IMR-90 (cell line): ENCODE measurements at regions not wholly inside any gene's neighbourhood (a gene's known extent, or its start where the extent isn't known, plus 50 kb on each side); places are given as distances from the start of the nearest gene placed in this dataset.

ENCODE experiments used
- ATAC-seq: fragments of 200-7000 bp; cut with Tn5 transposase; 2 replicates; pipeline ENCODE4 v1.9.1; 2020; ENCODE audit warnings: low read depth, mild to moderate bottlenecking, moderate library complexity
- BruUV-seq: library from RNA; stranded (reverse); fragments of 400-500 nt; replicated peaks from 2 replicates; lab custom pipeline; 2021; lab: Mats Ljungman, UMichigan
- CTCF ChIA-PET: fragments of 300-600 bp; formaldehyde crosslinking; extraction: SDS; loops from one replicate; lab custom pipeline; 2021; ENCODE audit warnings: antibody characterized with exemption; lab: Yijun Ruan, JAX
- POLR2A ChIA-PET: fragments of 300-600 bp; sonication (Branson Sonifier 250); formaldehyde crosslinking; loops from one replicate; lab custom pipeline; 2022; ENCODE audit warnings: antibody characterized with exemption; ENCODE audit not compliant: unreplicated experiment; lab: Charles Lee
- DNase-seq: peaks from one replicate; pipeline ENCODE4 v3.0.0; 2013
- H2AFZ ChIP-seq: replicated peaks from 2 replicates; pipeline ENCODE3; 2013; ENCODE audit warnings: low read length, mild to moderate bottlenecking; ENCODE audit not compliant: poor library complexity
- H2AK5ac ChIP-seq: 2 replicates; pipeline ENCODE4 v1.6.1; 2013; ENCODE audit warnings: low read depth, low read length, inconsistent platforms
- H2AK9ac ChIP-seq: replicated peaks from 2 replicates; pipeline ENCODE3; 2013; ENCODE audit warnings: mild to moderate bottlenecking, low read depth, low read length, moderate library complexity; ENCODE audit not compliant: poor library complexity
- H2BK120ac ChIP-seq: 2 replicates; pipeline ENCODE4 v1.6.1; 2013; ENCODE audit warnings: low read depth, low read length, inconsistent platforms
- H2BK15ac ChIP-seq: 3 replicates; pipeline ENCODE4 v1.6.1; 2013; ENCODE audit warnings: low read depth, low read length, inconsistent platforms
- H2BK20ac ChIP-seq: 2 replicates; pipeline ENCODE4 v1.6.1; 2013; ENCODE audit warnings: low read depth, mild to moderate bottlenecking, inconsistent platforms, low read length, moderate library complexity
- H2BK5ac ChIP-seq: 2 replicates; pipeline ENCODE4 v1.6.1; 2013; ENCODE audit warnings: mild to moderate bottlenecking, low read depth, low read length, inconsistent platforms; ENCODE audit not compliant: poor library complexity, severe bottlenecking
- H3K14ac ChIP-seq: replicated peaks from 2 replicates; pipeline ENCODE4 v1.6.1; 2013; ENCODE audit warnings: low read depth, low read length, inconsistent platforms
- H3K18ac ChIP-seq: 2 replicates; pipeline ENCODE4 v1.6.1; 2013; ENCODE audit warnings: low read depth, low read length, control low read depth
- H3K23ac ChIP-seq: 2 replicates; pipeline ENCODE4 v1.6.1; 2013; ENCODE audit warnings: low read depth, low read length, inconsistent platforms
- H3K27ac ChIP-seq: 2 replicates; pipeline ENCODE4 v1.5.1; 2013; ENCODE audit warnings: mild to moderate bottlenecking, control low read depth, low read length; ENCODE audit not compliant: insufficient read depth
- H3K27me3 ChIP-seq: 2 replicates; pipeline ENCODE4 v1.6.1; 2013; ENCODE audit warnings: low read length; ENCODE audit not compliant: control insufficient read depth, insufficient read depth
- H3K36me3 ChIP-seq: 2 replicates; pipeline ENCODE4 v1.6.1; 2013; ENCODE audit warnings: low read length, mixed read lengths; ENCODE audit not compliant: control insufficient read depth, insufficient read depth
- H3K4ac ChIP-seq: 2 replicates; pipeline ENCODE4 v1.6.1; 2013; ENCODE audit warnings: low read depth, low read length, inconsistent platforms
- H3K4me1 ChIP-seq: 2 replicates; pipeline ENCODE4 v1.6.1; 2013; ENCODE audit warnings: low read length, mixed read lengths; ENCODE audit not compliant: control insufficient read depth, insufficient read depth
- H3K4me2 ChIP-seq: 2 replicates; pipeline ENCODE4 v1.6.1; 2013; ENCODE audit warnings: low read depth, mild to moderate bottlenecking, control low read depth, low read length, moderate library complexity
- H3K4me3 ChIP-seq: 2 replicates; pipeline ENCODE4 v1.5.1; 2013; ENCODE audit warnings: low read depth, mild to moderate bottlenecking, control low read depth, low read length, moderate library complexity; ENCODE audit not compliant: insufficient read depth
- H3K56ac ChIP-seq: 2 replicates; pipeline ENCODE4 v1.6.1; 2013; ENCODE audit warnings: low read length, inconsistent platforms; ENCODE audit not compliant: insufficient read depth; ENCODE audit errors: extremely low read depth
- H3K79me1 ChIP-seq, 2 experiments: 2 replicates each; pipeline ENCODE4 v1.6.1; 2013; ENCODE audit warnings: low read length in 2 of 2, inconsistent platforms in 1 of 2, low read depth in 1 of 2
- H3K9ac ChIP-seq: 2 replicates; pipeline ENCODE4 v1.6.1; 2013; ENCODE audit warnings: low read depth, low read length, control low read depth
- H3K9me1 ChIP-seq: 2 replicates; pipeline ENCODE4 v1.6.1; 2013; ENCODE audit warnings: low read length, inconsistent platforms; ENCODE audit not compliant: insufficient read depth
- H3K9me3 ChIP-seq: 2 replicates; pipeline ENCODE4 v1.6.1; 2013; ENCODE audit warnings: low read length; ENCODE audit not compliant: control insufficient read depth, insufficient read depth
- H4K20me1 ChIP-seq: 2 replicates; pipeline ENCODE4 v1.6.1; 2013; ENCODE audit warnings: low read length, inconsistent platforms; ENCODE audit not compliant: insufficient read depth
- H4K5ac ChIP-seq: 2 replicates; pipeline ENCODE4 v1.6.1; 2013; ENCODE audit warnings: mild to moderate bottlenecking, low read depth, low read length, control low read depth
- H4K8ac ChIP-seq, 2 experiments: 2 replicates each; pipeline ENCODE4 v1.6.1; 2013; ENCODE audit warnings: low read depth in 2 of 2, low read length in 2 of 2, control low read depth in 1 of 2, inconsistent platforms in 1 of 2
- H4K91ac ChIP-seq: 2 replicates; pipeline ENCODE4 v1.6.1; 2013; ENCODE audit warnings: low read depth, low read length, inconsistent platforms; ENCODE audit not compliant: insufficient read depth
- ELK1 ChIP-seq: fragments of 150-350 bp; IDR thresholded peaks from 2 replicates; pipeline ENCODE4 v1.6.1; 2016; ENCODE audit warnings: low read depth, mild to moderate bottlenecking, low read length, moderate library complexity, borderline replicate concordance
- NFE2L2 ChIP-seq: fragments of 150-350 bp; IDR thresholded peaks from 2 replicates; pipeline ENCODE4 v1.6.1; 2016; ENCODE audit warnings: low read depth, mild to moderate bottlenecking, low read length
- WGBS, 2 experiments: methylation state at CpG; one replicate each; pipeline versions ENCODE4 v1.1.5 to v1.1.7; 2013; ENCODE audit warnings: missing lambda C conversion rate in 2 of 2; ENCODE audit not compliant: insufficient read length in 1 of 2; ENCODE audit errors: extremely low coverage in 2 of 2; 5-methylcytosine and 5-hydroxymethylcytosine counted together
- dilution Hi-C: fragments of 300-500 bp; cut with HindIII; formaldehyde crosslinking; loops from one replicate; pipeline ENCODE4 v1.14.3; 2018; ENCODE audit warnings: low sequenced_read_pairs; ENCODE audit not compliant: unreplicated experiment
- in situ Hi-C: fragments of 300-500 bp; cut with MboI; formaldehyde crosslinking; loops from 3 replicates; pipeline ENCODE4 v1.14.3; 2019; ENCODE audit warnings: low sequenced_read_pairs, inconsistent platforms, mixed read lengths
- intact Hi-C: fragments of 100-400 bp; cut with micrococcal nuclease; formaldehyde crosslinking; loops from 2 replicates; pipeline ENCODE4 v1.10.0; 2022

- no peak overlapping the region for H3K18ac ChIP-seq
- H2BK20ac ChIP-seq: no peak overlapping the region
- no peak overlapping the region for H3K27ac ChIP-seq
- no peak overlapping the region for H3K14ac ChIP-seq
- H3K27me3 ChIP-seq: peaks cover 67% of the 10 kb centered on the region
- no peak overlapping the region for H3K4ac ChIP-seq
- no TSS peak for BruUV-seq
- no peaks in the 10 kb centered on the region for H3K36me3 ChIP-seq
- H2AK9ac ChIP-seq: no peak overlapping the region
- H2BK5ac ChIP-seq: no peak overlapping the region
- no peak for DNase-seq
- H4K20me1 ChIP-seq: no peaks in the 10 kb centered on the region
- WGBS, 2 experiments: 12% methylated on average over 5 of the region's 14 CpGs; no CpG with 5 or more reads in 1 of the 2 experiments
- dilution Hi-C loops (no loop called here), in situ Hi-C loops (no loop called here), intact Hi-C loops (no loop called here)
- no peak overlapping the region for H3K4me2 ChIP-seq
- no peak overlapping the region for H2BK120ac ChIP-seq
- H3K9me3 ChIP-seq: no peaks in the 10 kb centered on the region
- peaks cover 2% of the 10 kb centered on the region; the same call in 1 of the 2 replicates for H3K4me1 ChIP-seq
- H4K91ac ChIP-seq: no peak overlapping the region
- no peak overlapping the region for H3K4me3 ChIP-seq
- H2AFZ ChIP-seq: no peak overlapping the region
- no peak overlapping the region for H2BK15ac ChIP-seq
- ChIA-PET POLR2A (no interaction called here), CTCF (no interaction called here)
- no peak overlapping the region for H2AK5ac ChIP-seq
- H3K56ac ChIP-seq: no peak overlapping the region
- no peaks in the 10 kb centered on the region for H3K9me1 ChIP-seq
- ATAC-seq: no peak; the same call in 1 of the 2 replicates
- no peak overlapping the region for H4K5ac ChIP-seq
- no peak overlapping the region for H3K9ac ChIP-seq
- no peak for TF ChIP-seq ELK1
- no peak for TF ChIP-seq NFE2L2
- no peaks in the 10 kb centered on the region for H3K79me1 ChIP-seq
- H3K23ac ChIP-seq: no peak overlapping the region
- no peak overlapping the region for H4K8ac ChIP-seq
Observed at GRCh38 chr1:22339237-22339636, 112.4 kb upstream of the ZBTB40 start.
